Gastrocnemius medialis (tissue), 4 donors: ENCODE measurements at regions not wholly inside any gene's neighbourhood (a gene's known extent, or its start where the extent isn't known, plus 50 kb on each side); places are given as distances from the start of the nearest gene placed in this dataset.

Experiments
- ATAC-seq, 2 donors: fragments of 150-250 bp; one replicate each; pipeline ENCODE4 v1.9.1; 2016
- DNase-seq, 2 donors: peaks; one replicate each; pipeline ENCODE4 v3.0.0-alpha.2; 2019
- H3K27ac ChIP-seq, 4 donors: fragments of 200-600 bp; sonication (generic); 1 replicate in 1 of 4; 2 replicates in 3 of 4; pipeline ENCODE4 v1.5.1; 2016 to 2018; ENCODE audit warnings: mild to moderate bottlenecking in 2 of 4, moderate library complexity in 1 of 4
- H3K27me3 ChIP-seq, 3 donors: fragments of 200-600 bp; sonication (generic) in 2 of 3; 1 replicate in 1 of 3; 2 replicates in 2 of 3; pipeline versions ENCODE4 v1.5.1 to v1.6.0; 2016 to 2019; ENCODE audit warnings: mild to moderate bottlenecking in 1 of 3, moderate library complexity in 1 of 3
- H3K36me3 ChIP-seq, 2 donors: fragments of 200-600 bp; sonication (generic) in 1 of 2; one replicate each; pipeline ENCODE4 v1.5.1; 2017 to 2018
- H3K4me1 ChIP-seq, 2 donors: fragments of 200-600 bp; sonication (generic) in 1 of 2; one replicate each; pipeline ENCODE4 v1.5.1; 2016 to 2017; ENCODE audit warnings: mild to moderate bottlenecking in 2 of 2
- H3K4me3 ChIP-seq, 4 donors: fragments of 200-600 bp; sonication (generic) in 3 of 4; 1 replicate in 1 of 4; 2 replicates in 3 of 4; pipeline ENCODE4 v1.5.1; 2016 to 2019; ENCODE audit warnings: mild to moderate bottlenecking in 2 of 4
- H3K9me3 ChIP-seq, 3 donors: fragments of 200-600 bp; sonication (generic) in 2 of 3; 1 replicate in 1 of 3; 2 replicates in 2 of 3; pipeline ENCODE4 v1.5.1; 2016 to 2019
- CTCF ChIP-seq, 5 experiments: fragments of 450-650 bp in 3 of 5; fragments of 200-600 bp in 2 of 5; sonication (generic) in 2 of 5; IDR thresholded peaks in 4 of 5; conservative IDR thresholded peaks in 1 of 5; 1 replicate in 4 of 5; 2 replicates in 1 of 5; pipeline ENCODE4 v1.5.1; 2016 to 2019; ENCODE audit warnings: antibody characterized with exemption in 5 of 5, mild to moderate bottlenecking in 3 of 5, moderate library complexity in 3 of 5
- POLR2A ChIP-seq, 2 donors: fragments of 450-650 bp; IDR thresholded peaks; one replicate each; pipeline ENCODE4 v1.6.1; 2017; ENCODE audit warnings: antibody characterized with exemption in 2 of 2, mild to moderate bottlenecking in 2 of 2, moderate library complexity in 2 of 2
- in situ Hi-C, 4 donors: fragments of 200-750 bp; cut with MboI; loops; one replicate each; pipeline versions ENCODE4 v1.15.0 to v1.8.0; 2017; ENCODE audit warnings: low sequenced_read_pairs in 4 of 4
- intact Hi-C: fragments of 100-400 bp; cut with DNase I; formaldehyde crosslinking; loops from one replicate; pipeline ENCODE4 v1.15.1; 2023; ENCODE audit warnings: low total_unique reads

DNA sequence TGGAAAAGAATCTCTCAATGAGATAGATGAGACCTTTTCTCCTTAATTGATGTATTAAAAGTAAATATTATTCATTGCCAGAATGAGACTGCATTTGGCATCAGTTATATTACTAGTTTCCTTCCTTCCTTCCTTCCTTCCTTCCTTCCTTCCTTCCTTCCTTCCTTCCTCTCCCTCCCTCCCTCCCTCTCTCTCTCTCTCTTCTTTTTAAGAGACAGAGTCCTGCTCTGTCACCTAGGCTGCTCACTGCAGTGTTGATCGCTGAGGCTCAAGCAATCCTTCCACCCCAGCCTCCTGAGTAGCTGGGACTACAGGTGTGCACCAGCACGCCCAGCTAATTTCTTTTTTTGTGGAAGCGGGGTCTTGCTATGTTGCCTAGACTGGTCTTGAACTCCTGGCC, 50.4 kb upstream of the ARX start:
- H3K9me3 ChIP-seq, result no peaks in the 10 kb centered on the region
- H3K27ac ChIP-seq, result no peak overlapping the region
- intact Hi-C loops, result no loop called here
- in situ Hi-C loops, result no loop called here
- TF ChIP-seq POLR2A (IDR thresholded peaks at IDR 0.05) (no peak), CTCF (IDR thresholded peaks at IDR 0.05 in 4 of 5, conservative IDR thresholded peaks at IDR 0.05 in 1 of 5) (no peak)
- no peaks in the 10 kb centered on the region for H3K27me3 ChIP-seq
- ATAC-seq (no peak), DNase-seq (no peak)
- no peak overlapping the region for H3K4me3 ChIP-seq
- no peaks in the 10 kb centered on the region for H3K36me3 ChIP-seq
- no peaks in the 10 kb centered on the region for H3K4me1 ChIP-seq
